Gastroesophageal sphincter (tissue), 4 donors: ENCODE measurements at regions not wholly inside any gene's neighbourhood (a gene's known extent, or its start where the extent isn't known, plus 50 kb on each side); places are given as distances from the start of the nearest gene placed in this dataset.
"Not testable (repeated sequence)": the region's sequence is repeated elsewhere in the genome, so short reads cannot be mapped to it uniquely, and the experiment has no call there.

Experiments
- ATAC-seq: fragments of 150-250 bp; one replicate; pipeline ENCODE4 v1.9.1; 2016; ENCODE audit warnings: mild to moderate bottlenecking, moderate library complexity
- H3K27ac ChIP-seq, 4 donors: fragments of 200-600 bp; sonication (generic) in 3 of 4; 1 replicate in 3 of 4; 2 replicates in 1 of 4; pipeline ENCODE4 v1.5.1; 2016 to 2019
- H3K27me3 ChIP-seq: fragments of 200-600 bp; sonication (generic); one replicate; pipeline ENCODE4 v1.5.1; 2019
- H3K36me3 ChIP-seq, 2 donors: fragments of 200-600 bp; sonication (generic); one replicate each; pipeline ENCODE4 v1.5.1; 2019; ENCODE audit warnings: control low read depth in 1 of 2
- H3K4me1 ChIP-seq, 3 donors: fragments of 200-600 bp; sonication (generic); 1 replicate in 2 of 3; 2 replicates in 1 of 3; pipeline ENCODE4 v1.5.1; 2016 to 2019; ENCODE audit warnings: control low read depth in 2 of 3
- H3K4me3 ChIP-seq, 2 donors: fragments of 200-600 bp; sonication (generic); one replicate each; pipeline ENCODE4 v1.5.1; 2019; ENCODE audit warnings: mild to moderate bottlenecking in 1 of 2, moderate library complexity in 1 of 2
- H3K9me3 ChIP-seq, 3 donors: fragments of 200-600 bp; sonication (generic); one replicate each; pipeline ENCODE4 v1.5.1; 2017 to 2019; ENCODE audit warnings: control low read depth in 2 of 3
- CTCF ChIP-seq, 4 experiments: fragments of 200-600 bp in 2 of 4; fragments of 450-650 bp in 2 of 4; sonication (generic) in 1 of 4; IDR thresholded peaks; one replicate each; pipeline ENCODE4 v1.5.1; 2017 to 2019; ENCODE audit warnings: antibody characterized with exemption in 4 of 4, mild to moderate bottlenecking in 2 of 4, moderate library complexity in 2 of 4
- EP300 ChIP-seq: sonication (generic); formaldehyde crosslinking; IDR thresholded peaks from one replicate; pipeline ENCODE4 v1.6.1; 2017; ENCODE audit warnings: antibody characterized with exemption, mild to moderate bottlenecking
- POLR2A ChIP-seq, 2 donors: fragments of 450-650 bp; IDR thresholded peaks; one replicate each; pipeline ENCODE4 v1.6.1; 2017; ENCODE audit warnings: antibody characterized with exemption in 2 of 2, mild to moderate bottlenecking in 2 of 2, moderate library complexity in 1 of 2
- POLR2AphosphoS5 ChIP-seq: sonication (generic); formaldehyde crosslinking; IDR thresholded peaks from one replicate; pipeline ENCODE4 v1.6.1; 2017; ENCODE audit warnings: antibody characterized with exemption
- WGBS, 2 donors: methylation state at CpG; one replicate each; pipeline ENCODE4 v1.1.5; 2018; ENCODE audit warnings: low coverage in 1 of 2; 5-methylcytosine and 5-hydroxymethylcytosine counted together

GRCh38 chrX:7637066-7637465 lies 205.9 kb upstream of the VCX start:
- no peak for ATAC-seq
- WGBS, 2 donors = 23 to 35% methylated on average over 3 of the region's 3 CpGs

GRCh38 chrX:7635604-7636003 lies 207.4 kb upstream of the VCX start:
- no peak for TF ChIP-seq EP300
- TF ChIP-seq POLR2A (IDR thresholded peaks at IDR 0.05) = no peak
- no peak for TF ChIP-seq POLR2AphosphoS5
- no peak for TF ChIP-seq CTCF (IDR thresholded peaks at IDR 0.05)
- Histone ChIP-seq H3K27me3 (no peaks in the 10 kb centered on the region), H3K36me3 (no peaks in the 10 kb centered on the region), H3K27ac (no peak overlapping the region), H3K4me3 (no peak overlapping the region), H3K4me1 (no peaks in the 10 kb centered on the region), H3K9me3 (no peaks in the 10 kb centered on the region)
- WGBS, 2 donors = 75 to 77% methylated on average over 3 of the region's 3 CpGs
- no peak for ATAC-seq

More at GRCh38 chrX:7637066-7637465, 205.9 kb upstream of the VCX start:
- no peak overlapping the region for H3K4me3 ChIP-seq
- H3K27ac ChIP-seq = no peak overlapping the region
- no peaks in the 10 kb centered on the region for H3K27me3 ChIP-seq
- TF ChIP-seq EP300 = no peak
- TF ChIP-seq POLR2AphosphoS5 = no peak
- no peak for TF ChIP-seq POLR2A (IDR thresholded peaks at IDR 0.05)
- no peak for TF ChIP-seq CTCF (IDR thresholded peaks at IDR 0.05)
- H3K4me1 ChIP-seq = no peaks in the 10 kb centered on the region
- H3K9me3 ChIP-seq = no peaks in the 10 kb centered on the region
- no peaks in the 10 kb centered on the region for H3K36me3 ChIP-seq

- ATAC-seq = no peak
- Histone ChIP-seq H3K27me3 (no peaks in the 10 kb centered on the region), H3K9me3 (no peaks in the 10 kb centered on the region), H3K4me3 (no peak overlapping the region), H3K36me3 (no peaks in the 10 kb centered on the region), H3K4me1 (no peaks in the 10 kb centered on the region), H3K27ac (no peak overlapping the region)
- 80% methylated on average over 1 of the region's 3 CpGs; no CpG with 5 or more reads in 1 of the 2 donors for WGBS, 2 donors
- TF ChIP-seq POLR2A (IDR thresholded peaks at IDR 0.05) = no peak
- TF ChIP-seq POLR2AphosphoS5 = no peak
- TF ChIP-seq EP300 = no peak
- TF ChIP-seq CTCF (IDR thresholded peaks at IDR 0.05) = no peak
Observed at GRCh38 chrX:7620560-7620959, 222.4 kb upstream of the VCX start.

- no peak overlapping the region for H3K27ac ChIP-seq
- H3K36me3 ChIP-seq = no peaks in the 10 kb centered on the region
- H3K9me3 ChIP-seq = no peaks in the 10 kb centered on the region
- no peak for ATAC-seq
- no peaks in the 10 kb centered on the region for H3K27me3 ChIP-seq
- 94% methylated on average over 3 of the region's 3 CpGs; no CpG with 5 or more reads in 1 of the 2 donors for WGBS, 2 donors
- H3K4me1 ChIP-seq = no peaks in the 10 kb centered on the region
- TF ChIP-seq POLR2AphosphoS5 = no peak
- TF ChIP-seq EP300 = no peak
- no peak for TF ChIP-seq CTCF (IDR thresholded peaks at IDR 0.05)
- TF ChIP-seq POLR2A (IDR thresholded peaks at IDR 0.05) = no peak
- H3K4me3 ChIP-seq = no peak overlapping the region
Observed at GRCh38 chrX:7617994-7618393, 225.0 kb upstream of the VCX start.

- no peaks in the 10 kb centered on the region for H3K36me3 ChIP-seq
- H3K9me3 ChIP-seq = no peaks in the 10 kb centered on the region
- no peak overlapping the region for H3K4me3 ChIP-seq
- ATAC-seq = no peak
- no peak overlapping the region for H3K27ac ChIP-seq
- 88% methylated on average over 1 of the region's 3 CpGs; no CpG with 5 or more reads in 1 of the 2 donors for WGBS, 2 donors
- no peak for TF ChIP-seq POLR2AphosphoS5
- TF ChIP-seq CTCF (IDR thresholded peaks at IDR 0.05) = no peak
- TF ChIP-seq POLR2A (IDR thresholded peaks at IDR 0.05) = no peak
- TF ChIP-seq EP300 = no peak
- H3K4me1 ChIP-seq = no peaks in the 10 kb centered on the region
- no peaks in the 10 kb centered on the region for H3K27me3 ChIP-seq
Observed at GRCh38 chrX:7614616-7615015, 228.4 kb upstream of the VCX start.

- not testable (repeated sequence) for ATAC-seq, H3K9me3 ChIP-seq, H3K4me1 ChIP-seq, H3K27ac ChIP-seq, H3K36me3 ChIP-seq, H3K4me3 ChIP-seq, H3K27me3 ChIP-seq
- WGBS, 2 donors = no CpG with 5 or more reads among the region's 29 CpGs
Observed at GRCh38 chrX:7608625-7609024, 234.3 kb upstream of the VCX start.
